GM12873 (cell line): ENCODE measurements at regions not wholly inside any gene's neighbourhood (a gene's known extent, or its start where the extent isn't known, plus 50 kb on each side); places are given as distances from the start of the nearest gene placed in this dataset.

ENCODE experiments used
- CTCF ChIP-seq: IDR thresholded peaks from 2 replicates; pipeline ENCODE4 v1.5.1; 2012; ENCODE audit warnings: low read depth, mild to moderate bottlenecking, moderate library complexity, low read length, control low read depth; ENCODE audit not compliant: insufficient read depth; ENCODE audit errors: missing control alignments

DNA sequence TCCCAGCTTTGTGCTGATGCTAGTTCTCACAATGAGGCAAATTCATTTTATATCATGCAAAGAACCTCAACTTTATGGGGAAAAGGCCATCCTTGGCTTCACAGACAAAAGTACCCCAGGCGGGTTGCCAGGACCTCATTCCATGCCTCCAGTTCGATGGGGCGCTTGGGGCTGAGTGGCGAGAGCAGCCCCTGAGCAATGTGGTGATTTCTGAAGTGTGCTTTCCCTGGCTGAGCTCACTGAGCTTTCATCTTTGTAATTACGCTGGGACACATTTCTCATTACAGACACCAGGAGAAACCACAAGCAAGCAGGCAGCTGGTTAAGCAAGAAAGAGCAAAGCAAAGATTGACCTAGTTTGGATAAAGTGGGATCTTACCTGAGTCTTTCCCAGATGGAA, 301.5 kb upstream of the CDH4 start:
- TF ChIP-seq CTCF = no peak

GRCh38 chr20:60950974-60951373, 301.1 kb upstream of the CDH4 start:
- no peak for TF ChIP-seq CTCF

- TF ChIP-seq CTCF = no peak
Measured at GRCh38 chr20:60952861-60953260, 299.2 kb upstream of the CDH4 start.

DNA sequence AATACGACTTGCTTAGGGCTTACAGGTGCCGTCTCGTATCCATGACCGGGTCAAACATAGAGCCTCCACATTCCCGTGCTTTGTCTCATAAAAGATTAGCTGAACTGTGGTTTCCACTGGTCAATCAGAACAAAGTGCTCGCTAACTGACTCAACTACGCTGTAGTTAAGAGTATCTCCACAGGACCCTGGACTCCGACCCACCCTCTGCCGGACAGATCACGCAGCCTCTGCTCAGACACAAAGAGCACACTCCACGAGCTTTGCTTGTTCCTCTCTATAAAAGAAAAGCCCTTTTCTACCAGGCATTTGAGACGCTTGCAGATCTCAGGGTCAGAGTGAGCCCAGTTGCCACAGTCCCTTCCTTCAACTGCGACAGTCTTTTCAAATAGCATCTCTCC, 298.7 kb upstream of the CDH4 start:
- no peak for TF ChIP-seq CTCF

DNA sequence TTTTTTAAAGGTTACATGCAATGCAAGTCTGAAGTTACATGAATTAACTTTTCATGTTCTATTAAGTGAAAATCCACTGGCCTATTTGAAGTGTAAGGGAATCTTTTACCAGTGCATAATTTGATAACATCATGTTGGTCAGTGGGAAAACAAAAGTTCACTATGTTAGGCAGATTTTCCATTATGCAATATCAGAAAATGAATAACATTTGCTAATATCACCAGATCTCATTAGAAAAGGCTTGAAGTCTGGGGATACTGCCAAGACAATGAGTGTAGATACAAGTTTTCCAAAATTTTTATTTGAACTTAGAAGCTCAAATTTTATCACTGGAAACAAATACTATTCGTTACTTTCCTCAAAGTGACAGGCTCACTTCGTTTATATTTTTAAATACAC, 296.4 kb upstream of the CDH4 start:
- TF ChIP-seq CTCF = no peak

DNA sequence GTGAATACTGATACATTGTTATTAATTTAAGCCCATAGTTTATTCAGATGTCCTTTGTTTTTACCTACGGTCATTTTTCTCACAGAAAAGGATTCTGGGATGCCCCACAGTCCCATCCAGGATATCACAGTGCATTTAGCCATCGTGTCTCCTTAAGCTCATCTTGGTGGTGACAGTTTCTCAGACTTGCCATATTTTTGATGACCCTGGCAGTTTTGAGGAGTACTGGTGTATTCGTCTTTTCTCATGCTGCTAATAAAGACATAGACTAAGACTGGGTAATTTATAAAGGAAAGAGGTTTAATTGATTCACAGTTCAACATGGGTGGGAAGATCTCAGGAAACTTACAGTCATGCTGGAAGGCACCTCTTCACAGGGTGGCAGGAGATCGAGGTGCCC, 295.9 kb upstream of the CDH4 start:
- TF ChIP-seq CTCF = no peak

DNA sequence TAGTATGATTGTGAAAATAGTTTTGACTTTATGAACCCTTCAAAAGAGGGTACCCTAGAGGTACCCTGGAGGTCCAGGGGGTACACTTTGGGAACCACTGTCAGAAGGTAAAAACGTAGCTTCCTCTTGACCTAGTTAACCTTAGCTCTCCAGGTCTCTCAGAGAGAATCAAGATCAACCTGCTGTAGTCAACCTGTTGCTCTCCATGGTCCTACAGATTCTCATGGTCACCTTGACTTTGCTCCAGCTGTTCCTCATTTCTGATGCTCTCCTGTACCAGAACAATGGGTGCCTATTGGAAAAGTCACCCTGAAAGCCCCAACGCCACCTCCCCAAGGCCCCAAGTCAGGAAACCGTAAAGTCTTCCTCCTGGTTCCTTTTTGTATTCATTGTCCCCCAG, 294.4 kb upstream of the CDH4 start:
- TF ChIP-seq CTCF = no peak

DNA sequence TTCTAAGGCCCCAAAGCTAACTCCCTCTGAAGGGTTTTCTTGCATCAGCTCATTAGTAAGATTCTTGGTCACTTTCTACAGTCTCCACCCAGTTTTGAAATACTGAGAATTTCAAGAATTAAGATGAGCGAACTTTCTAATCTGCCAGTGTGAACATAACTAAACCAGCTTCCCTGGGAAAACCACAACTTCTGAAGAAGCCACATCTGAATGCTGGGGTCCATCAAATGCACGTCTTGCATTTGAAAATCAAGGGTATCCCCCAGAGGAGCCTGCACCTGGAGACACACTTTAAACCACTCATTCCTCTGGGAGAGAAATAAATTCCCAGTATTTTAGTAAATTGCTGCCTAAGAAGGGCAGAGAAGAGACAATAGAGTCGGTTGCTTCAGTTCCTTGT, 292.1 kb upstream of the CDH4 start:
- no peak for TF ChIP-seq CTCF
